ENCODE measurements at regions not wholly inside any gene's neighbourhood (a gene's known extent, or its start where the extent isn't known, plus 50 kb on each side); places are given as distances from the start of the nearest gene placed in this dataset.

DNA sequence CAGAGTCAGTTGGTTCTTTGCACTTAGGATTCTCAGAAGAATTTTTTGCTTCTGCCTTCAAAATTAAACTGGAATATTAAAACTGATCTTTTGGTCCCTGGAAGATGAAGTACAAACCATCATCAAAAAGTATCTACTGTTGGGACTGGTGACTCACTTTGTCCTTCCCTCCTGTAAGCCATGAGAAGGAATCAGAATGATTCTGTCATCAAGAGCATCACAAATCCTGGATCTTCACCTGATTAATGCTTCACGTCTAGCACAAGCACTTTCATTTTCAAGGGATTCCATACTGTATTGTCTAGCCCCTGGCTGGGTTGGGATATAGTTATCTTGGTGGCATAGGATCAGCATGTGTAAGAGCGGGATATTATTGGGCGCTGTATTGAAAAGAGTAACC is 69.3 kb upstream of the CYP1B1 start:
- Histone ChIP-seq H3K9me3 (replicated peaks; ENCODE audit: insufficient read depth, low read length) (no peaks in the 10 kb centered on the region), H3K27ac (ENCODE audit: low read length) (no peak overlapping the region), H3K9ac (ENCODE audit: low read length) (no peak overlapping the region), H2AFZ (ENCODE audit: low read length) (no peak overlapping the region), H4K20me1 (ENCODE audit: insufficient read depth, low read length) (no peaks in the 10 kb centered on the region), H3K4me1 (ENCODE audit: low read length) (no peaks in the 10 kb centered on the region), H3K36me3 (replicated peaks; ENCODE audit: insufficient read depth, low read length) (no peaks in the 10 kb centered on the region), H3K27me3 (replicated peaks; ENCODE audit: insufficient read depth, low read length) (no peaks in the 10 kb centered on the region), H3F3A (ENCODE audit: insufficient read depth, low read length) (no peaks in the 10 kb centered on the region), H3K4me3 (ENCODE audit: low read length) (no peak overlapping the region), H3K9me2 (replicated peaks; ENCODE audit: insufficient read depth, low read length) (no peaks in the 10 kb centered on the region), H3K79me2 (ENCODE audit: low read length) (no peaks in the 10 kb centered on the region), H3K4me2 (ENCODE audit: low read depth, low read length) (no peak overlapping the region)
- TF ChIP-seq EZH2 (optimal IDR thresholded peaks at IDR 0.05; ENCODE audit: low read depth, low read length), result no peak
- TF ChIP-seq, protein P1, sequence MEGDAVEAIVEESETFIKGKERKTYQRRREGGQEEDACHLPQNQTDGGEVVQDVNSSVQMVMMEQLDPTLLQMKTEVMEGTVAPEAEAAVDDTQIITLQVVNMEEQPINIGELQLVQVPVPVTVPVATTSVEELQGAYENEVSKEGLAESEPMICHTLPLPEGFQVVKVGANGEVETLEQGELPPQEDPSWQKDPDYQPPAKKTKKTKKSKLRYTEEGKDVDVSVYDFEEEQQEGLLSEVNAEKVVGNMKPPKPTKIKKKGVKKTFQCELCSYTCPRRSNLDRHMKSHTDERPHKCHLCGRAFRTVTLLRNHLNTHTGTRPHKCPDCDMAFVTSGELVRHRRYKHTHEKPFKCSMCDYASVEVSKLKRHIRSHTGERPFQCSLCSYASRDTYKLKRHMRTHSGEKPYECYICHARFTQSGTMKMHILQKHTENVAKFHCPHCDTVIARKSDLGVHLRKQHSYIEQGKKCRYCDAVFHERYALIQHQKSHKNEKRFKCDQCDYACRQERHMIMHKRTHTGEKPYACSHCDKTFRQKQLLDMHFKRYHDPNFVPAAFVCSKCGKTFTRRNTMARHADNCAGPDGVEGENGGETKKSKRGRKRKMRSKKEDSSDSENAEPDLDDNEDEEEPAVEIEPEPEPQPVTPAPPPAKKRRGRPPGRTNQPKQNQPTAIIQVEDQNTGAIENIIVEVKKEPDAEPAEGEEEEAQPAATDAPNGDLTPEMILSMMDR (IDR thresholded peaks at IDR 0.05; ENCODE audit: low read length), result no peak
- TF ChIP-seq EZH2phosphoT487 (IDR thresholded peaks at IDR 0.05; ENCODE audit: low read length), result no peak
- DNase-seq, result no peak

DNA sequence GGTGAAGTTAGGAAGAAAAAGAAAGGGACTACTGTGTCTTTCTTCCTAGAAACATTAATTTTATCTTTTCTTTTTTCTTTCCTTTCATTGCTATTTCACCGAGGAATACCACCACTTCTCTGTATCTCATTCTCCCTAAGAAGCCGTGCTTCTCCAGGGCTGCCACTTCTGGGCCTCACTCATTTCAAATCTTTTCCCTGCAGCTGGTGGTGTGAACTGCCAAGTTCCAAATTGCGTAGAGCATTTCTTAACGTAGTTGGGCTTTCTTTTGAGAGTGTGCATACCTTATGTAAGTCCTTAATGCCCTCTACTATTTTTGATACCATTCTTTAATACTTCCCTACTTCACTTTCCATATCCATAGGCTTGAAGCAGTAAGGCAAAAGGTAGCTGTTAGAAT is 66.7 kb upstream of the CYP1B1 start:
- Histone ChIP-seq H3F3A (ENCODE audit: insufficient read depth, low read length) (no peaks in the 10 kb centered on the region), H3K4me1 (ENCODE audit: low read length) (no peaks in the 10 kb centered on the region), H4K20me1 (ENCODE audit: insufficient read depth, low read length) (no peaks in the 10 kb centered on the region), H3K9ac (ENCODE audit: low read length) (no peak overlapping the region), H3K27ac (ENCODE audit: low read length) (no peak overlapping the region), H2AFZ (ENCODE audit: low read length) (no peak overlapping the region), H3K79me2 (ENCODE audit: low read length) (no peaks in the 10 kb centered on the region), H3K4me3 (ENCODE audit: low read length) (no peak overlapping the region), H3K36me3 (replicated peaks; ENCODE audit: insufficient read depth, low read length) (no peaks in the 10 kb centered on the region), H3K9me2 (replicated peaks; ENCODE audit: insufficient read depth, low read length) (no peaks in the 10 kb centered on the region), H3K4me2 (ENCODE audit: low read depth, low read length) (no peak overlapping the region), H3K9me3 (replicated peaks; ENCODE audit: insufficient read depth, low read length) (no peaks in the 10 kb centered on the region), H3K27me3 (replicated peaks; ENCODE audit: insufficient read depth, low read length) (no peaks in the 10 kb centered on the region)
- no peak for DNase-seq
- TF ChIP-seq EZH2 (optimal IDR thresholded peaks at IDR 0.05; ENCODE audit: low read depth, low read length) (no peak), EZH2phosphoT487 (IDR thresholded peaks at IDR 0.05; ENCODE audit: low read length) (no peak)
- TF ChIP-seq, protein P1 (IDR thresholded peaks at IDR 0.05; ENCODE audit: low read length), result no peak

DNA sequence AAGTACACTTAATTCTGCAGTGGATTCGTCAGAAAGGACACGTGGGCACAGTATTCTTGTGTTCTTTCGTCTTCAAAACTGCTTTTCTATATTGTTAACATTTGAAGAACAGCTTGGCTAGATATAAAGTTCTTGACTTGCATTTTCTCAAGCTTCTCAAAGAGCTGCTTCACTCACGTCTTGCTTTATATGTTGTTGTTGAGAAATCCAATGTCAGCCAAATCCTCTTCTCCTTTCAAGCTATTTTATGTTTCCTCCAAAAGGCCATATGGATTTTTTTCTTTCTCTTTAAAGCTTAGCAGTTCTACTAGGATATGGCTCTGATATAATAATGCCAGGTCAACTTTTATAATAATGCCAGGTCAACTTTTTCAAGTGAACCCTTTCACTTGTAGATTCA is 65.5 kb upstream of the CYP1B1 start:
- TF ChIP-seq, protein P1 (IDR thresholded peaks at IDR 0.05; ENCODE audit: low read length), result no peak
- TF ChIP-seq EZH2phosphoT487 (IDR thresholded peaks at IDR 0.05; ENCODE audit: low read length) (no peak), EZH2 (optimal IDR thresholded peaks at IDR 0.05; ENCODE audit: low read depth, low read length) (no peak)
- no peak for DNase-seq

More for the DNA sequence above, 65.5 kb upstream of the CYP1B1 start:
- Histone ChIP-seq H3K79me2 (ENCODE audit: low read length) (no peaks in the 10 kb centered on the region), H3K4me1 (ENCODE audit: low read length) (no peaks in the 10 kb centered on the region), H3K4me3 (ENCODE audit: low read length) (no peak overlapping the region), H2AFZ (ENCODE audit: low read length) (no peak overlapping the region), H3K36me3 (replicated peaks; ENCODE audit: insufficient read depth, low read length) (no peaks in the 10 kb centered on the region), H4K20me1 (ENCODE audit: insufficient read depth, low read length) (no peaks in the 10 kb centered on the region), H3K9ac (ENCODE audit: low read length) (no peak overlapping the region), H3K27ac (ENCODE audit: low read length) (no peak overlapping the region), H3K9me3 (replicated peaks; ENCODE audit: insufficient read depth, low read length) (no peaks in the 10 kb centered on the region), H3F3A (ENCODE audit: insufficient read depth, low read length) (no peaks in the 10 kb centered on the region), H3K27me3 (replicated peaks; ENCODE audit: insufficient read depth, low read length) (no peaks in the 10 kb centered on the region), H3K4me2 (ENCODE audit: low read depth, low read length) (no peak overlapping the region), H3K9me2 (replicated peaks; ENCODE audit: insufficient read depth, low read length) (no peaks in the 10 kb centered on the region)

Measured in MM.1S (cell line).